OCI-LY7 (cell line): ENCODE measurements at regions not wholly inside any gene's neighbourhood (a gene's known extent, or its start where the extent isn't known, plus 50 kb on each side); places are given as distances from the start of the nearest gene placed in this dataset.

Experiments used
- CTCF ChIP-seq: fragments of 200-600 bp; sonication (generic); conservative IDR thresholded peaks from 2 replicates; pipeline ENCODE4 v1.5.1; 2014; ENCODE audit warnings: mild to moderate bottlenecking, antibody characterized with exemption, low read length, moderate library complexity, mixed read lengths
- EZH2phosphoT487 ChIP-seq: fragments of 200-600 bp; sonication (generic); IDR thresholded peaks from 2 replicates; pipeline ENCODE4 v1.6.1; 2018; ENCODE audit warnings: low read depth, borderline replicate concordance, mild to moderate bottlenecking, mixed run types, antibody characterized with exemption, low read length, moderate library complexity, mixed read lengths

- TF ChIP-seq CTCF: no peak
- no peak for TF ChIP-seq EZH2phosphoT487
Observed at GRCh38 chr3:16103472-16103871, 71.0 kb upstream of the GALNT15 start.
